Loucy (cell line): ENCODE measurements at regions not wholly inside any gene's neighbourhood (a gene's known extent, or its start where the extent isn't known, plus 50 kb on each side); places are given as distances from the start of the nearest gene placed in this dataset.

Experiments used
- CTCF ChIP-seq: fragments of 200-600 bp; sonication (generic); conservative IDR thresholded peaks from 2 replicates; pipeline ENCODE4 v1.5.1; 2014; ENCODE audit warnings: mild to moderate bottlenecking, antibody characterized with exemption, low read length
- EZH2phosphoT487 ChIP-seq: fragments of 200-600 bp; IDR thresholded peaks from 2 replicates; pipeline ENCODE4 v1.6.1; 2018; ENCODE audit warnings: antibody characterized with exemption, mild to moderate bottlenecking, moderate library complexity, borderline replicate concordance

DNA sequence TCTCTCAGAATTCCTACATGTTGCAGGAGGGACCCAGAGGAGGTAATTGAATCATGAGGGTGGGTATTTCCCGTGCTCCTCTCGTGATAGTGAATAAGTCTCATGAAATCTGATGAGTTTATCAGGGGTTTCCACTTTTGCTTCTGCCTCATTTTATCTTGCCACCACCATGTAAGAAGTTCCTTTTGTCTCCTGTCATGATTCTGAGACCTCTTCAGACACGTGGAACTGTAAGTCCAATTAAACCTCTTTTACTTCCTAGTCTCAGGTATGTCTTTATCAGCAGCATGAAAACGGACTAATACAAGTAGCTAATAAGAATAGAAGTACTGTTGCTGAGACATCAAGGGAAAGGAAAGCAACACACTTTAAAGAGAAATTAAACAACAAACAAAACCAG lies 143.4 kb downstream of the CCDC71L start:
- TF ChIP-seq CTCF, result no peak
- TF ChIP-seq EZH2phosphoT487, result no peak
